ENCODE measurements at regions not wholly inside any gene's neighbourhood (a gene's known extent, or its start where the extent isn't known, plus 50 kb on each side); places are given as distances from the start of the nearest gene placed in this dataset.

DNA sequence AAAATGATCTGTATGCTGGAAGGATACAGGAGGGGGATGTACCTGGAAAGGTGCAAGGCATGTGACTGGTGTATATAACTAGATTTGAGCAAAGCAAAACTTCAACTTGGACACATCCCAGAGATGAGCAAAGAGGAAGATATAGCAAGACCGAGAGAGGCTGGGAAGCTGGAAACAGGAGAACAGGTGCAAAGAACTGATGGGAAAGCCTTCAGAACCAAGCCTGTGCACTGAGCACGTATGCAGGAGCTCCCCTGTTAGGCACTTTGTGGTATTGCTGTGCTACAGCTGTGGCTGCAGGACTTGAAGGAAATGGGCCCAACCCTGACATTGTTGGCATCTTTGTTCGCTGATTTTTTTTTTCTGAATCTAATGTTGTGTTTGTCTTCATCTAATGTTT, 120.7 kb upstream of the PWP1 start:
- DNase-seq = no peak

DNA sequence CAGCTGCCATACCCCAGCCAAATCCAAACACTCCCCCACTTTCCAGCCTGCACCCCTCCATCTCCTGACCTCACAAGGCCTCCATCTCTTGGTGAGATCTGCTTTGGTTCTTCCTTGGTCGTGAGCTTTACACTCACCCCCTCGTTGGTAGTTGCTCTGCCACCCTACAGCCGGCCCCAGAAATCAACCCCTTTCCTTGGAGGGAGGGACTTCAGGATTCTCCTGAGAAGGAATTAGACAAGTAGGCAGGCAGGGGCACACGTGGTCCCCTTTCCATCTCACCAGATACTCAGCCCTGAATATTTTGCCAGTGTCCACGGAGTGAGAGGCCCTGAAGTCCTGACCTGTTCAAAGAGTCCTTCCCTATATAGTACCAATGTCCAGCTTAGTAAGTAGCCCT, 120.0 kb upstream of the PWP1 start:
- DNase-seq = no peak

DNA sequence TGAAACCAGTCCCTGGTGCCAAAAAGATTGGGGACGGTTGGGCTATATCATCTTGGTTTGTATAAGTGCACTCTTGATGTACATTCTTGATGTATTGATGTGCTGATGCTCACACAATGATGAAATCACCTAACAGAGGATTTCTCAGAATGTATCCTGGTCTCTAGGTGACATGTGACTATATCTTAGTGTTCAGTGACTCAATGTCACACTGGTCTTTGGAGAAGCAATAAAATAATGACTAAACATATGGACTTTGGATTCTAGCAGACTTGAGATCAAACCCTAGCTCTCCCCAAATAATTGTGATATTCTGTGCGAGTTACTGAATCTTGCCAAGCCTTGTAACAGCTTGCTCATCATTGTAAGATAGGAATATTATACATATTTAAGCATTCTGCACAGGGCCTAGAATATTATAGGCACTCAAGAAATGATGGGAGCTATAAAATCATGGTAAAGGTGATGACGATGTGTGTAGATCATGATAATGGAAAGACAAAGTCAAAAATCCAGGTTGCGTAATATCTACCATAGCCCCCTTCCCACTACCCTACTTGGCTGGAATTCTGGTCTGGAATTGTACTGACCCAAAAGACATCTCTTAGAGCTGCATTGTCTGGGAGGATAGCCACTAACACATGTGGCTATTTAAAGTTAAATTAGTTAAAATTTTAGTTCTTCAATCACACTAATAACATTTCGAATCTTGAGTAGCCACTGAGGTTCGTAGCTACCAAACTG, 117.6 kb upstream of the PWP1 start:
- no peak for DNase-seq

DNA sequence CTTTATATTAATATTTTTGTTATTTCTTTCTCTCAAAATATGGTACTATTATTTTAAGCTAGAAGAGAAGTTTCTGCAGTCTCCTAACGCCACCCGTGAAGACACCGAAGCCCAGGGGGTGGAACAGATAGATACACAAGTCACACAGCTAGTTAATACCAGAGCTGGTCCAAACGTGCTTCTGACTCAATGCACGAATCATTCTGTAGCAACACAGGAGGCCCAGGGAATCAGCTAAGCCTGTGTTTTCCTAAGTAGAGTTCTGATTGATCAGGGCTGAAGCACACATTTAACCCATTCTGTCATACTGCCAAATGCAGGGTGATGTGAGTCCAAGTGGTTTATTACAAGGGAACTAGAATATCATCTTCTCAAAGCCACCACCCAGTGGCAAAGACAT, 116.9 kb upstream of the PWP1 start:
- no peak for DNase-seq

GRCh38 chr12:107570721-107571120, 114.9 kb upstream of the PWP1 start:
- DNase-seq = no peak

GRCh38 chr12:107571492-107571891, 114.1 kb upstream of the PWP1 start:
- no peak for DNase-seq

DNA sequence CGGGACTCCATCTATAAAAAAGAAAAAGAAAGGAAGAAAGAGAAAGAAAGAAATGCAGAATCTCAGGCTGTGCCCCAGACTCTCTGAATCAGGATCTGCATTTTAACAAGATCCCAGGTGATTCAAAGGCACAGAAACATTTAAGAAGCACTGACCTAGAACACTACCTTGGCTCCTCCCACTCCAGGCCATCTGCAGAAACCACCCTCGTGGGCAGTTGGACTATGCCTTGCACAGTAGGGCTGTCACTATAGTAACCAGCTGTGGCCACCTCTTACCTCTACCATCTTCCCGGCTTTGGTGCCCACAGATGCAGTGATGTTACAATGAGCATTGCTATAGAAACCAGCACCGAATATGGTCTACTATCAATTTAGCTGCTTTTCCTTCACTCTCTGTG, 110.9 kb upstream of the PWP1 start:
- no peak for DNase-seq

GRCh38 chr12:107580750-107581618, 104.6 kb upstream of the PWP1 start:
- no peak for DNase-seq

DNA sequence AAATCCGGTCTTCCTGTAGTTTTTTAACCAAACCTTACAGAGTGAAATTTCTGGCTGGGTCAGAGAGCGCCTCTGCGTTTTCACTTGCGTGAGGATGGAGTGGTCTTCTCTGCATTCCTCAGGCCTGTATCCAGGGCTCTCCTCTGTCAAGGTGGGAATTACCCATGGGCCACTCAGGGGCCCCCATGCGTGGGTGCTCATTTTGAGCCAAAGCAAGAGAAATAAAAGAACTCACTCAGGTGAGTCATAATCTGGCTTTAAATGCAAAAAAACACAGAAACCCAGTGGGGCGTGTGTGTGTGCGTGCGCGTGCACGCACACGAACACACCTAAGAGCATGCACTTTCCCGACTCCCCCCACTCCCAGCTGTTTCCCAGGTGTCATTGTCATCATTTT, 104.0 kb upstream of the PWP1 start:
- no peak for DNase-seq

GRCh38 chr12:107583551-107583950, 102.0 kb upstream of the PWP1 start:
- no peak for DNase-seq

- DNase-seq = no peak
These were observed 101.0 kb upstream of the PWP1 start for GRCh38 chr12:107584563-107584962.

- DNase-seq = no peak
These were observed 99.2 kb upstream of the PWP1 start for GRCh38 chr12:107586256-107586970.

GRCh38 chr12:107590413-107590812, 95.2 kb upstream of the PWP1 start:
- DNase-seq = no peak

GRCh38 chr12:107590814-107591375, 94.7 kb upstream of the PWP1 start:
- DNase-seq = no peak

GRCh38 chr12:107593713-107594381, 91.8 kb upstream of the PWP1 start:
- DNase-seq = no peak

DNA sequence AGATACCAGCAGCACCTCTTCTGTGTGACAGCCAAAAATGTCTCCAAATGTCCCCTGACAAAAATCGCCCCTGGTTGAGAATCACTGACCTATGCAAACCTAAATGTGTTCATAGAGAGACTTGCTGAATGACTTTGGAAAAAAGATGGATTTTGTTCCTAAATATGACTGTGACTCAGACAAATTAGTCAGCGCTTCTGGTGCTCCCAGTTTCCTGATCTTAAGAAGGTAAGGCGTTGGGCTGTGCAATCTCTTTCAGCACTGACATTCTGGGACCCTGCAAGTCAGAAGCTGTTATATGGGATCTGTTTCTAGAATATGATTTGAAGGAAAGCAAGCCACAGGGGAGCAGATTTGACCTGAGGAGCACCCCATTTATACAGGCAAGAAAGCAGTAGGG, 90.6 kb upstream of the PWP1 start:
- DNase-seq = no peak

DNA sequence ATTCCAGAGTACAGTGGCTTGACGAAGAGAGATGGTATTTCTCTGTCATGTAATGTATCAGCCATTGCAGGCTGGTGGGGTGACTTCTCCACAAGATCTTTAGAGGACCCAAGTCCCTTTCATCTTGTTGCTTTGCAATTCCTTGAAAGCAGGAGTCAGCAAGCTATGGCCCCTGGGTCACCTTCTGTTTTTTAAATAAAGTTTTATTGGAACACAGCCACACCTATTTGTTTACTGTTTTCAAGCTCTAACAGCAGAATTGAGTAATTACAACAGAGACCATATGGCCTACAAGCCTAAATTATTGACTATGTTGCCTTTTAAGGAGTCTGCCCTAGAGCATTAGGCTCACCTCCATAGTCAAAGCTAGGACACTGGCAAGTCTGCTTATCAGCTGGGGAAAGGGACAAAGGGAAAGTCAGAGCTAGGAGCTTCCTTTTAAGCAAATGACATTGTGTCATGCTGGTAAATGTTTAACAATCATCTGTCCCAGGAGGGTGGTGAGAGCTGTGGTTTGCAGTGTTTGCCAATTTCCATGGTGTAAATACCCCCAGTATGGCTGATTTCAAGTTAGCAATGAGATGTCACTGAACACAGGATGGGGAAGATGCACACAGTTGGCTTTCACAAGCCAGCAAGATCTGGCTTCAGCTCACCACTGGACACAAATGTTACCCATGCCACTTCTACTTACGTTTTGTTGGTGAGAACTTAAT, 87.7 kb upstream of the PWP1 start:
- no peak for DNase-seq

GRCh38 chr12:107598906-107599305, 86.7 kb upstream of the PWP1 start:
- no peak for DNase-seq

DNA sequence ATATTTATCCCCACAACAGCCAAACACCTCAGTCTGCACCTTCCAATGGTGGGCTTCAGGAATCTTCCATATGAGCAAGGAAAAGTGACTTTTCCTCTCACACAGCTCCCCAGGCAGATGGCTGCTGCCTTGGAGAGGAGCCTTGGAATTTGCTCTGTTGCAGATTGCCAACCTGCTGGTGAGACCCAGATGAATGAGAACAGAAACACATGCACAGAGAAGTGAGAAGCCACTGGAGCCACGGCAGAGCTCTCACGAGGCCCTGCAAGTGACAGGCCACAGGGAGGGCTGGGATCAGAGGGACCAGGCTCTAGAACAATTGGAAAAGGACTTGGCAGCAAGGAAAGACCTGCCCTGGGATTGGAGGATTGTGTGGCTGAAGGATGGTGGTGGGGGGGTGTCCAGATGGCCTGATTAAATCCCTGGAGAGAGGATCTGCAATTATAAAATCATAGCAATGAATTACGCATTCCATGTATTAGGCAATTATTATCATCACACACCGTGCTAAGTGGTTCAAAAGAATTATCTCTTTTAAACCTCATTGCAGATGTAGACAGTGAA, 84.9 kb upstream of the PWP1 start:
- DNase-seq = no peak

DNA sequence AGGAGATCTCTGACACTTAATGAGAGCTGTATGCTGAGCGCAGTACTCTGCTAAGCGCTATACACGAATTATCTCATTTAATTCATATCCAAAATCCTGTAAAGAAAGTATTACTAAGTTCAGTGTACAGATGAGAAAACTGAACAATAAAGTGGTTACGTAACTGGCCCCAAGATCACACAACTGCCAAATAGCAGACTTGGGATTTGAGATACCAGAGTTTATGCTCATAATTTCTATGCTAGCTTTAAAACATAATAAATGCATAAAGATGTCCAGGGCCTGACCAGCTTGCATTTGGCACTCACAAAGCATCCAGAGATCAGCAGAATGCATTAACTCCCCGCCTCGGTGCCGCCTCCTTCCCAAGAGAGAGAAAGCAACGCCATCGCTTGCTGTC, 83.2 kb upstream of the PWP1 start:
- no peak for DNase-seq

GRCh38 chr12:107605293-107605692, 80.3 kb upstream of the PWP1 start:
- DNase-seq = no peak

Data from CD4-positive, alpha-beta T cell treated with Interleukin-12 subunit alpha and Interleukin-12 subunit beta, for 1 hour (primary cell).